GM21717 (cell line): ENCODE measurements at regions not wholly inside any gene's neighbourhood (a gene's known extent, or its start where the extent isn't known, plus 50 kb on each side); places are given as distances from the start of the nearest gene placed in this dataset.

Source experiments
- ATAC-seq: cut with Tn5 transposase; IDR thresholded peaks from one replicate; pipeline ENCODE4 v1.9.1; 2021; ENCODE audit warnings: mild to moderate bottlenecking, moderate library complexity; ENCODE audit not compliant: unreplicated experiment

DNA sequence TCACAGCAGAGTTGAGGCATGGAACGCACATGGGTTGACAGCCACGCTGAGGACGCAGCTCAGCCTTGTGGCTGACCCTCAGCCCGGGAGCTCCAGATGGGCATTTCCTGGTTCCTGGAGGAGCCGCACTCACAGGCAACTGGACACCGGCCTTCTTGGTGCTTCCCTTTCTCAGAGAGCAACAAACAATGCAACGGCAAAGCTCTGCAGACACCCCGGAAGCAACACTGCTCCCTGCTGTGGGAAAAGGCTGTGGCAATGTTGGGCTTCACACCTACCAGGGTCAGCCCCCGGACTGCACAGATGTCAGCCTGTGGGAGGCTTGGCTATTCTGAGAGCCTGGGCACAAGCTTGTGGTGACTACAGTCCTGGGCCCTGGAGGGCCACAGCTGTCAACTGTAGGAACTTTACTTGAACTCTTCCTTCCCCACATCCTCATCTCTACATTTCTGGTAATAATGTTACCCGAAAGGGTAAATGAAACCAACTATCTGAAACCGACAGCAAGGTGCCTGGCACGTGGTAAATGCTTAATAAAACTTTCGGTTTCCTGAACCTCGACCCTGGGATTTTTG, 597.5 kb upstream of the MKI67 start:
- ATAC-seq: no peak

GRCh38 chr10:128725531-128725930, 599.3 kb upstream of the MKI67 start:
- no peak for ATAC-seq

DNA sequence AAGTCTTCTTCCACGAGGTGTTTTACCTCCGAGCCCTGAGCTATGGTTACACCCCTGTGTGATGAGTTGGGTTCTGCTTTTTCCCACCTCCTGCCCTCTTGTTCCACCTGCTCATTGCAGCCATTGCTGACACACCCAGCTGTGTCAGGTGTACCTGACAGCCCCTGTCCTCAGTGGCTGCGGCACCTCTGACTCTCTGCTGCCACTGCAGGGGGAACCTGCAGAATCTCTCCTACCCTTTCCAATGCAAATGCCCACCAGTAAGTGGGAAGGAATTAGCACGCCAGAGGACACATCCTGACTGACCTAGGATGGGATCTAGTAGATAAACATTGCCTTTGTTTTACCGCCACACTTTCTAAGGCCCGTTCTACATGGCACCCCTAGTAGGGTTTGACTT, 600.9 kb upstream of the MKI67 start:
- no peak for ATAC-seq

GRCh38 chr10:128729910-128730420, 603.7 kb upstream of the MKI67 start:
- no peak for ATAC-seq

DNA sequence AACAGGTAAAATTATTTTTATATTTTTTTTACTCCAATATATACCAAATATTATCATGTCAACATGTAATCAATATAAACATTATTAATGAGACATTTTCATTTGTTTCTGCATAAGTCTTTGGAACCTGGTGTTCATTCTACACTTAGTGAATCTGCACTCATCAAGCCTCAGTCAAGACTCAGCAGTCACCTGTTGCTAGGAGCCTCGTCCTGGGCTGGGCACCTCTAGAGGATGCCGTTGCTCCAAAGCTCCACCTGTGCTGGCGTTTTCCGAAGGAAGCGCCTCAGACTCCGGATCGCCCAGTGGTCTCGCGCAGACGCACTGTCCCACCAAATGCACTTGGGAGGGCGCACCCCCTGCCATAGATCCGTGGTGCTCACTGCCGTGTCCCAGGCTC, 604.7 kb upstream of the MKI67 start:
- no peak for ATAC-seq

DNA sequence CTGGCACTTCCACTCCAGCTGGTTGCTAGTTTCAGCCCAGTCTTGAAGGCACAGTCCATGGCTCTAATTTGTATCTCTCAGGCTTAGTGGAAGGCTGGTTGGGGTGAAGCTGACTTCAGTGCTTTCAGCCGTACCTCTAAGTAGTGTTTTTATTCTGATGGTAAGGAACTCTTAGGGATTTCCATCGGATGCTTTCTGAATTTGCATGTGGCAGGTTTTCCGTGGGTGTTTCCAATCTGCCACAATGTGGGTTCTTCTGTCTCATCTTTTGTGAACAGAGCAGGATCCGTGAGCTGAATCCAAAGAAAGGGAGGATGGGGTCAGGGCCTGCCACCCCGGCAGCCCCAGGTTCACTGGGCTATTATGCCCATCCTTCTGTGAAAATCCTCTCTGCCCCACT, 607.9 kb upstream of the MKI67 start:
- no peak for ATAC-seq

DNA sequence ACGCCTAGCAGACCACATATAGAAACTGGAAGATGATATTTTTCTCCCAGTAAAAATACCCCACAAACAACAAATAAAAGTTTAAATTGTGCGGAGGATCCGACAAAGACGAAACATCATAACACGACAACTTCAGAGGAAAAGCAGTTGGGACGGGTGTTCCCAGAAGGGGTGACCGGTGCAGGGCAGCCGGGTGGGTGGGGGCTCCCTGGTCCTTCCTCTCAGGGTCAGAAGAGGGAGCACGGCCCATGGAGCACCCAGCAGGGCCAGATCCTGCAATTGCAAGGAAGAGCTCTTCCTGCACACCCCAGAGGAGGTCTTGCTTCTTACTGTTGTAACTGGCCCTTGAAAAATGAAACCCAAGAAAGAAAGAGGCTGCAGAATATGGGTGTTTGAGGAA, 608.5 kb upstream of the MKI67 start:
- ATAC-seq: no peak

DNA sequence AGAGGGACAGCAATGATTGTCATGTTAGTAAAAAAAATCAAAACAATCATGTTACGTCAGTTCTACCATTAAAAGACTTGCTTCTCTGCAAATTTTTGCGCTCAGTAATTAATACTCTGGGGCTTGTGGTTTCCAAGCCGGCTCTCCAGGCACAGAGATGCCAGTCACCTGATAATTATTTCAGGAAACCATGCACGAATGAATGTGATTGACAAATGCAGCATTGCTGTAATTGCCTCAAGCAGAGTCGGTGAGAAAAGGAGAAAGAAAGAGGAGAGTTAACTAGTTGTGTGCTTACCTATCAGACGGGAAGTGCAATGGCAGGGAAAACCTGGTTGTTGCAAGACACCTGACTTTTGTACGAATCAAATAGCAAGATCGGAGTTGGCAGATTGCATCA, 609.8 kb upstream of the MKI67 start:
- no peak for ATAC-seq

DNA sequence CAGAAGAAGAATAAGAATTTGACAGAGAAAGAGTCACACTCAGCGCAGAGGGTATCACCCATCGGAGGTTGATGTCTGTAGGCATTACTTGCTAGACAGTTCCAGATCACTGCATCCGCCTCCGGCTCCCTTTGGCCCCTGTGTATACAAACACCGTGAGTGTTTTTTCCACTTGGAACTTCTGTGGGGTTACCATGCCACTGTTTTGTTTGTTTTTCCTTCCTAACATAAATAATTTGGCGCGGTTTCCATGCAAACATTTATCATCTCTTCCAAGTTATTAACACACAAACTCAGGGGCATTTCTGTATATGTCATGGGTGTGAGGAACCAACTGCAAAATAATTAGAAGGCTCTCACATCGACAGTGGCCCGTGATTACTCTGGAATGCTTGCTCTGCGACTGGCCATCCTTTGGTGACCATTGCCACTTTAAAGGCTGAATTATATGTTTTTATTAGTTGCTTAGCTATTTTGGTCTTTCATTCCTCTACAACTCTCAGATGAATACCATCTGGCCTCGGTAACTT, 612.2 kb upstream of the MKI67 start:
- ATAC-seq: no peak

- no peak for ATAC-seq
These were observed 613.7 kb upstream of the MKI67 start for GRCh38 chr10:128739930-128740329.

GRCh38 chr10:128741180-128741579, 615.0 kb upstream of the MKI67 start:
- ATAC-seq: no peak

DNA sequence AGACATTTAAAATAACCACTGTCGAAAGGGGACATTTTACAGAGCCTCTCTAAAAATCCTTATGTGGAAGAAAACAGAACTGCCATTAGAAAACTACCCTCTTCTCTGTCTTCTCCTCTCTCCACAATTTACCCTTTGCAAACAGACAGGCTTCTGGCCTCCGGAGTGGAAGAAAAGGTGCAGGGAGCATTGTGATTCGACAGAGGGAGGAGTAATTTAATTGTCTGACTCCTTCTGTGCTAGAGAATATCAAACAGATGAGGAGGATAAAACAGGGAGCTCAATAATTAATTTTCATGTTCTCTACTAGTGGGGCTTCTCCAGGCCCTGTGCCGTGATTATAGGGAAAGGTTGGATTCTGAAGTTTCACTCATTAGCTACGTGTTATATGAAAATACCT, 615.5 kb upstream of the MKI67 start:
- ATAC-seq: no peak

DNA sequence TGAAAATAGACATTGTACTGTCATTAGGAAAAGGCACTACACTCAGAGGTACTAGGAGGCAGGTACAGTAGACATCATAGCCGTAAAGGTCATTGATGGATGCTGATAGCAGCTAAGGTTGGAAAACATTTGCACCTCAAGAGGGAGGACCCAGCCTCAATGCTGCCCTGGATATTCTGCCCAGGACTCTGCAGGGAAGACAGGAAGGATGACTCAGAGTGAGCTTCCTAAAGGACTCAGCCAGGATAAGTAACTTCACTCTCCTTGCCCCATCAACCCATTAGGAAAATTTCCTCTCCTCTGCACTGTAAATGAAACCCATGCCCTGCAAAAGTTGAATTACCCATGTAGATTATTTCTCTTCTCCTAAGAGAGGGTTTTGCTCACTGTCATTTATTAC, 617.9 kb upstream of the MKI67 start:
- no peak for ATAC-seq

- ATAC-seq: no peak
These were observed 618.6 kb upstream of the MKI67 start for GRCh38 chr10:128744811-128745305.

DNA sequence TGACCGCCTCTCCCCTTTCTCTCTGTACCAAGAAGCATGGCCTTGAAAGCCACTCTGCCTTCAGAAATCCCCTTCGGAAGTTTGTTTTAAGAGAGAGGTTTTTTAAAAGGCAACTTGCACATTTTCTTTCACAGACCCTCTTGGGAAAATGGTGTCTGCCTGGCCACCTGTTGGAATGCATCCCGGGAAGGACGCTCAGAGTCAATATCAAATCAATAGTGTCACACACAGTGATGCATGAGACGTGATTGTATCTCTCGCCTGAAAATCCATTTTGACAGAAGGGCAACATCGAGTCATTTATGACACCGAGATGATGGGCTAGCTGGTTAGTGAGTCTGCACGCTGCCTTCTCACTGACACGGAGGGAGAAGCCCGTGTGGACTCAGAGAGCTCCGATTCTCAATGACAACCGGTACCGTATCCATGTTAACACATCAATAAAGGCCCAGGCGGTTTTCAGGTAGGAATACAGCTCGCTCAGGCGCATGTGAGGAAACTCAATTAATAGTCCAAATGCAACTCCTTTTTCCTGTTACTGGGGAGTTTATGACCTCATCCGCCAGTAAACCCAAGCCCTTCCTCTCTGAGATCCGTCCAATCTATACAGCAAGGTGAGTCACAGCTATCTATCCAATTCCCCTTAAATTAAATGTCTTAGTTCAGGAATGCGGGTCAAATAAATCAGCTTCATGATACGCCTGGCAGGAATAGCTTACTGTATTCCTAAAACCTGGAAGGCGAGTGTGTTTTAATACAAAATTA, 621.5 kb upstream of the MKI67 start:
- no peak for ATAC-seq

DNA sequence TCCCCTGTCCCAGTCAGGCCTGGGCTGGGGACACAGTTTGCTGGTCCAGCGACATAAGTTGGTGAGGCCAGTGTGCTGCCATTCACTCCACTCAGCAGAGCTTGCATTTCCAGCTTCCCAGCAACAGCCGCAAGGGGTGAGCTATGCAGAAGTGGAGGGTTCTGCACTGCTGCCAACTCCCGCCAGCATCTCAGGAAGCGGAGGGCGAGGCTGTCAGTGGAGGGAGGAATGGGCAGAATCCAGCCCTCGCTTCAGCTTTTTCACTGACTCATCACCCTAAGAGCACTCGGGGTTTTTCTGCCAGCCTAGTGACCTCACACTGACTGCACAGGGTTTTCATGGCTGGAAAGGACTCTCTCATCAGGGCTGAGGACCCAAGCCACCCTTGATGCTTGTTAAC, 625.1 kb upstream of the MKI67 start:
- ATAC-seq: no peak

- no peak for ATAC-seq
These were observed 625.6 kb upstream of the MKI67 start for GRCh38 chr10:128751851-128752250.

GRCh38 chr10:128759174-128759573, 633.0 kb upstream of the MKI67 start:
- no peak for ATAC-seq

GRCh38 chr10:128763588-128763987, 637.4 kb upstream of the MKI67 start:
- ATAC-seq: no peak

DNA sequence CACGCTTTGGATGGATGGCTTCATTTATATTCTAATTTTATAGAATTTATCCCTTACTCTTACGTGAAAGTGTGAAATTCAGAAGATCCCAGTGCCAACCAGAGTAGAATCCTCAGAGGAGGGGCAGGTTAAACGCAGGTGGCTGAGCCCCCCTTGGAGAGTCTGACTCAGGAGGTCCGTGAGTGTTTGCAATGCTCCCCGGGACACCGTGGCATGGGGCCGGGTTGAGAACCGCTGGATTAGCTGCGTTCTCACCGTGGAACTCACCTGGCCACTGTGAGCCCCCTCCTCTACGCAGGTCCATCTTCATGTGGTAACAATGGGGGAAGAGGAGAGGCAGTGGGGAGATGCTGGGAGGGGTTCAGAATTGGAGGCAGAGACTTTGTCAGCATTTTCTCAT, 638.0 kb upstream of the MKI67 start:
- ATAC-seq: no peak

- ATAC-seq: no peak
These were observed 640.7 kb upstream of the MKI67 start for GRCh38 chr10:128766915-128767314.

DNA sequence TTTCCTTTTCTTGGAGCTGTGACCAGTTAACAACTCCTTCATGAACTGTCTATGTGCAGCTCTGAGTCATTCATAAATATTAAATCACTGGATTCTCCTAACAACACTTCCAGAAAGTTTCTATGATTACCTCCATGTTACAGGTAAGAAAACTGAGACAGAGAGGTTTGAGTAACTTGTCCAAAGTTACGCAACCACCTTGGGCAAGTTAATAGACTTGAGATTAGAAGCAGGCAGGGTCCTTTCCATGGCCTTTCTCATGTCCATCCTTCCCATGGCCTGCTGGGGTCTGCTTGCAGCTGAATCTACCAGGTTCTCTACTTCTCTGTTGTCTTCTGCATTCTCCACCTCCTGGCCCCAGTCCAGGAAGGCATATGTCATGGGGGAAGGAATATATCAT, 648.8 kb upstream of the MKI67 start:
- no peak for ATAC-seq
